NCI-H2107 (cell line): ENCODE measurements at regions not wholly inside any gene's neighbourhood (a gene's known extent, or its start where the extent isn't known, plus 50 kb on each side); places are given as distances from the start of the nearest gene placed in this dataset.

Experiments
- DNase-seq: peaks from one replicate; lab custom pipeline; 2025; lab: John Stamatoyannopoulos, UW

GRCh38 chr18:68354176-68354575 lies 360.7 kb downstream of the TMX3 start:
- no peak for DNase-seq

- DNase-seq = no peak
These were observed 372.8 kb downstream of the TMX3 start for GRCh38 chr18:68342039-68342659.

- no peak for DNase-seq
These were observed 374.3 kb downstream of the TMX3 start for GRCh38 chr18:68340606-68341005.

GRCh38 chr18:68330658-68331057 lies 384.2 kb downstream of the TMX3 start:
- no peak for DNase-seq

GRCh38 chr18:68323921-68324320 lies 391.0 kb downstream of the TMX3 start:
- DNase-seq = no peak

- DNase-seq = no peak
These were observed 398.3 kb downstream of the TMX3 start for GRCh38 chr18:68316636-68317035.

GRCh38 chr18:68314403-68314802 lies 400.5 kb downstream of the TMX3 start:
- DNase-seq = no peak

- DNase-seq = no peak
These were observed 413.5 kb downstream of the TMX3 start for GRCh38 chr18:68301441-68301840.

GRCh38 chr18:68299906-68300305 lies 415.0 kb downstream of the TMX3 start:
- no peak for DNase-seq

- DNase-seq = no peak
These were observed 416.6 kb downstream of the TMX3 start for GRCh38 chr18:68298330-68298729.

GRCh38 chr18:68288408-68288807 lies 426.5 kb downstream of the TMX3 start:
- DNase-seq = no peak

GRCh38 chr18:68284236-68284780 lies 430.6 kb downstream of the TMX3 start:
- DNase-seq = no peak

- DNase-seq = no peak
These were observed 431.1 kb downstream of the TMX3 start for GRCh38 chr18:68283834-68284233.

- DNase-seq = no peak
These were observed 432.7 kb downstream of the TMX3 start for GRCh38 chr18:68282232-68282631.

- DNase-seq = no peak
These were observed 439.3 kb downstream of the TMX3 start for GRCh38 chr18:68275616-68276015.

GRCh38 chr18:68270017-68270416 lies 444.9 kb downstream of the TMX3 start:
- DNase-seq = no peak

- DNase-seq = no peak
These were observed 447.3 kb downstream of the TMX3 start for GRCh38 chr18:68267583-68267982.

GRCh38 chr18:68263481-68263880 lies 451.4 kb downstream of the TMX3 start:
- DNase-seq = no peak

GRCh38 chr18:68262690-68263294 lies 452.1 kb downstream of the TMX3 start:
- DNase-seq = no peak

- DNase-seq = no peak
These were observed 458.4 kb downstream of the TMX3 start for GRCh38 chr18:68256418-68257067.

- no peak for DNase-seq
These were observed 470.1 kb downstream of the TMX3 start for GRCh38 chr18:68244786-68245185.

GRCh38 chr18:68241881-68242280 lies 473.0 kb downstream of the TMX3 start:
- DNase-seq = no peak

- no peak for DNase-seq
These were observed 480.2 kb downstream of the TMX3 start for GRCh38 chr18:68234676-68235075.
